Gastrocnemius medialis (tissue), 4 donors: ENCODE measurements at regions not wholly inside any gene's neighbourhood (a gene's known extent, or its start where the extent isn't known, plus 50 kb on each side); places are given as distances from the start of the nearest gene placed in this dataset.

Experiments used
- POLR2A ChIP-seq, 2 donors: fragments of 450-650 bp; IDR thresholded peaks; one replicate each; pipeline ENCODE4 v1.6.1; 2017; ENCODE audit warnings: antibody characterized with exemption in 2 of 2, mild to moderate bottlenecking in 2 of 2, moderate library complexity in 2 of 2
- TF ChIP-seq, protein P1 (sequence below), 5 experiments: fragments of 450-650 bp in 3 of 5; fragments of 200-600 bp in 2 of 5; sonication (generic) in 2 of 5; IDR thresholded peaks in 4 of 5; conservative IDR thresholded peaks in 1 of 5; 1 replicate in 4 of 5; 2 replicates in 1 of 5; pipeline ENCODE4 v1.5.1; 2016 to 2019; ENCODE audit warnings: antibody characterized with exemption in 5 of 5, mild to moderate bottlenecking in 3 of 5, moderate library complexity in 3 of 5

DNA sequence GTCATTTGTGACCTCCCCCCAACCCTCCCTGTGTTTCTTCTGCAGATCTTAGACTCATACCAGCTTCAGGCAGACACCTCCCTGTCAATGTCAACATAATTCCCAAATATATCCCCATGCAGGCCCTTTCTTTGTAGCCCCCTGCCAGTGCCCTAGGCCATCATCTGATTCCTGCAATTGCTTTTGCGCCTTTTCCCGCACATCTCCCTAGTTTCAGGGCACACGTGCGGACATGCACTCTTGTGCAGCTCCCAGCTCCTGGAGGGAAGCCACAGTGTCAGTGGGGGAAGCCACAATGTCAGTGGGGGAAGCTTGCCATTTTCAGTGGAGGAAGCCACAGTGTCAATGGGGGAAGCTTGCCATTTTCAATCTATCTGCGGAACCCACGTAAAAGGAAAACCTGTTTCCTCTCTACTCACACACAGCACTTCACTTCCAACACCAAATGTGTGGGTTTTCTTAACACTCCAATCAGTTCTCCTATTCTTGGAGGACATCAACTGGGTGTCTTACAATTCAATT lies 256.4 kb downstream of the ACKR3 start:
- TF ChIP-seq, protein P1, sequence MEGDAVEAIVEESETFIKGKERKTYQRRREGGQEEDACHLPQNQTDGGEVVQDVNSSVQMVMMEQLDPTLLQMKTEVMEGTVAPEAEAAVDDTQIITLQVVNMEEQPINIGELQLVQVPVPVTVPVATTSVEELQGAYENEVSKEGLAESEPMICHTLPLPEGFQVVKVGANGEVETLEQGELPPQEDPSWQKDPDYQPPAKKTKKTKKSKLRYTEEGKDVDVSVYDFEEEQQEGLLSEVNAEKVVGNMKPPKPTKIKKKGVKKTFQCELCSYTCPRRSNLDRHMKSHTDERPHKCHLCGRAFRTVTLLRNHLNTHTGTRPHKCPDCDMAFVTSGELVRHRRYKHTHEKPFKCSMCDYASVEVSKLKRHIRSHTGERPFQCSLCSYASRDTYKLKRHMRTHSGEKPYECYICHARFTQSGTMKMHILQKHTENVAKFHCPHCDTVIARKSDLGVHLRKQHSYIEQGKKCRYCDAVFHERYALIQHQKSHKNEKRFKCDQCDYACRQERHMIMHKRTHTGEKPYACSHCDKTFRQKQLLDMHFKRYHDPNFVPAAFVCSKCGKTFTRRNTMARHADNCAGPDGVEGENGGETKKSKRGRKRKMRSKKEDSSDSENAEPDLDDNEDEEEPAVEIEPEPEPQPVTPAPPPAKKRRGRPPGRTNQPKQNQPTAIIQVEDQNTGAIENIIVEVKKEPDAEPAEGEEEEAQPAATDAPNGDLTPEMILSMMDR (IDR thresholded peaks at IDR 0.05 in 4 of 5, conservative IDR thresholded peaks at IDR 0.05 in 1 of 5) = no peak
- TF ChIP-seq POLR2A (IDR thresholded peaks at IDR 0.05) = no peak
